ENCODE measurements at regions not wholly inside any gene's neighbourhood (a gene's known extent, or its start where the extent isn't known, plus 50 kb on each side); places are given as distances from the start of the nearest gene placed in this dataset.

- Histone ChIP-seq H3K9ac (ENCODE audit: insufficient read length, low read depth) (no peak overlapping the region), H3K4me1 (ENCODE audit: insufficient read depth, insufficient read length) (no peaks in the 10 kb centered on the region), H3K36me3 (ENCODE audit: insufficient read depth, insufficient read length, low read length) (no peaks in the 10 kb centered on the region), H3K9me3 (ENCODE audit: insufficient read depth, low read length) (no peaks in the 10 kb centered on the region), H3K27me3 (ENCODE audit: insufficient read depth, insufficient read length) (no peaks in the 10 kb centered on the region), H3K4me3 (ENCODE audit: insufficient read length, low read depth) (no peak overlapping the region)
- TF ChIP-seq SUZ12 (IDR thresholded peaks at IDR 0.05; ENCODE audit: extremely low read depth, insufficient read depth, insufficient read length), result no peak
- no peak for TF ChIP-seq ZNF274 (IDR thresholded peaks at IDR 0.05; ENCODE audit: low read depth, low read length)
- DNase-seq (ENCODE audit: low read depth, low spot score), result no peak
Measured at GRCh38 chr9:111195766-111196165, 134.3 kb downstream of the OR2K2 start.

- Histone ChIP-seq H3K36me3 (ENCODE audit: insufficient read depth, insufficient read length, low read length) (no peaks in the 10 kb centered on the region), H3K4me1 (ENCODE audit: insufficient read depth, insufficient read length) (no peaks in the 10 kb centered on the region), H3K4me3 (ENCODE audit: insufficient read length, low read depth) (no peak overlapping the region), H3K9ac (ENCODE audit: insufficient read length, low read depth) (no peak overlapping the region), H3K9me3 (ENCODE audit: insufficient read depth, low read length) (no peaks in the 10 kb centered on the region), H3K27me3 (ENCODE audit: insufficient read depth, insufficient read length) (no peaks in the 10 kb centered on the region)
- no peak for DNase-seq (ENCODE audit: low read depth, low spot score)
- TF ChIP-seq ZNF274 (IDR thresholded peaks at IDR 0.05; ENCODE audit: low read depth, low read length) (no peak), SUZ12 (IDR thresholded peaks at IDR 0.05; ENCODE audit: extremely low read depth, insufficient read depth, insufficient read length) (no peak), YY1 (IDR thresholded peaks at IDR 0.05; ENCODE audit: insufficient read depth, insufficient read length) (no peak)
Measured at GRCh38 chr9:111193095-111193494, 136.9 kb downstream of the OR2K2 start.

- no peaks in the 10 kb centered on the region for H3K4me1 ChIP-seq (ENCODE audit: insufficient read depth, insufficient read length)
- no peak overlapping the region for H3K4me3 ChIP-seq (ENCODE audit: insufficient read length, low read depth)
- TF ChIP-seq ZNF274 (IDR thresholded peaks at IDR 0.05; ENCODE audit: low read depth, low read length), result no peak
- no peak for TF ChIP-seq YY1 (IDR thresholded peaks at IDR 0.05; ENCODE audit: insufficient read depth, insufficient read length)
- no peak for TF ChIP-seq SUZ12 (IDR thresholded peaks at IDR 0.05; ENCODE audit: extremely low read depth, insufficient read depth, insufficient read length)
- no peaks in the 10 kb centered on the region for H3K27me3 ChIP-seq (ENCODE audit: insufficient read depth, insufficient read length)
- no peak overlapping the region for H3K9ac ChIP-seq (ENCODE audit: insufficient read length, low read depth)
- no peak for DNase-seq (ENCODE audit: low read depth, low spot score)
- H3K36me3 ChIP-seq (ENCODE audit: insufficient read depth, insufficient read length, low read length), result no peaks in the 10 kb centered on the region
- no peaks in the 10 kb centered on the region for H3K9me3 ChIP-seq (ENCODE audit: insufficient read depth, low read length)
Measured at GRCh38 chr9:111192650-111193049, 137.4 kb downstream of the OR2K2 start.

GRCh38 chr9:111190347-111190746 is 139.7 kb downstream of the OR2K2 start:
- Histone ChIP-seq H3K4me3 (ENCODE audit: insufficient read length, low read depth) (no peak overlapping the region), H3K36me3 (ENCODE audit: insufficient read depth, insufficient read length, low read length) (no peaks in the 10 kb centered on the region), H3K27me3 (ENCODE audit: insufficient read depth, insufficient read length) (no peaks in the 10 kb centered on the region), H3K9ac (ENCODE audit: insufficient read length, low read depth) (no peak overlapping the region), H3K4me1 (ENCODE audit: insufficient read depth, insufficient read length) (no peaks in the 10 kb centered on the region), H3K9me3 (ENCODE audit: insufficient read depth, low read length) (no peaks in the 10 kb centered on the region)
- no peak for DNase-seq (ENCODE audit: low read depth, low spot score)
- TF ChIP-seq SUZ12 (IDR thresholded peaks at IDR 0.05; ENCODE audit: extremely low read depth, insufficient read depth, insufficient read length), result no peak
- no peak for TF ChIP-seq ZNF274 (IDR thresholded peaks at IDR 0.05; ENCODE audit: low read depth, low read length)
- no peak for TF ChIP-seq YY1 (IDR thresholded peaks at IDR 0.05; ENCODE audit: insufficient read depth, insufficient read length)

GRCh38 chr9:111187376-111187775 is 142.6 kb downstream of the OR2K2 start:
- DNase-seq (ENCODE audit: low read depth, low spot score), result no peak

GRCh38 chr9:111186021-111186530 is 143.9 kb downstream of the OR2K2 start:
- no peaks in the 10 kb centered on the region for H3K36me3 ChIP-seq (ENCODE audit: insufficient read depth, insufficient read length, low read length)
- H3K4me3 ChIP-seq (ENCODE audit: insufficient read length, low read depth), result no peak overlapping the region
- no peaks in the 10 kb centered on the region for H3K4me1 ChIP-seq (ENCODE audit: insufficient read depth, insufficient read length)
- H3K9me3 ChIP-seq (ENCODE audit: insufficient read depth, low read length), result no peaks in the 10 kb centered on the region
- TF ChIP-seq SUZ12 (IDR thresholded peaks at IDR 0.05; ENCODE audit: extremely low read depth, insufficient read depth, insufficient read length), result no peak
- TF ChIP-seq YY1 (IDR thresholded peaks at IDR 0.05; ENCODE audit: insufficient read depth, insufficient read length), result no peak
- no peak for TF ChIP-seq ZNF274 (IDR thresholded peaks at IDR 0.05; ENCODE audit: low read depth, low read length)
- H3K27me3 ChIP-seq (ENCODE audit: insufficient read depth, insufficient read length), result no peaks in the 10 kb centered on the region
- no peak for DNase-seq (ENCODE audit: low read depth, low spot score)
- no peak overlapping the region for H3K9ac ChIP-seq (ENCODE audit: insufficient read length, low read depth)

More at GRCh38 chr9:111187376-111187775, 142.6 kb downstream of the OR2K2 start:
- Histone ChIP-seq H3K9me3 (ENCODE audit: insufficient read depth, low read length) (no peaks in the 10 kb centered on the region), H3K27me3 (ENCODE audit: insufficient read depth, insufficient read length) (no peaks in the 10 kb centered on the region), H3K9ac (ENCODE audit: insufficient read length, low read depth) (no peak overlapping the region), H3K36me3 (ENCODE audit: insufficient read depth, insufficient read length, low read length) (no peaks in the 10 kb centered on the region), H3K4me3 (ENCODE audit: insufficient read length, low read depth) (no peak overlapping the region), H3K4me1 (ENCODE audit: insufficient read depth, insufficient read length) (no peaks in the 10 kb centered on the region)
- TF ChIP-seq SUZ12 (IDR thresholded peaks at IDR 0.05; ENCODE audit: extremely low read depth, insufficient read depth, insufficient read length) (no peak), ZNF274 (IDR thresholded peaks at IDR 0.05; ENCODE audit: low read depth, low read length) (no peak), YY1 (IDR thresholded peaks at IDR 0.05; ENCODE audit: insufficient read depth, insufficient read length) (no peak)

GRCh38 chr9:111180811-111181210 is 142.5 kb upstream of the LPAR1 start:
- Histone ChIP-seq H3K9me3 (ENCODE audit: insufficient read depth, low read length) (no peaks in the 10 kb centered on the region), H3K4me1 (ENCODE audit: insufficient read depth, insufficient read length) (no peaks in the 10 kb centered on the region), H3K27me3 (ENCODE audit: insufficient read depth, insufficient read length) (no peaks in the 10 kb centered on the region), H3K4me3 (ENCODE audit: insufficient read length, low read depth) (no peak overlapping the region), H3K9ac (ENCODE audit: insufficient read length, low read depth) (no peak overlapping the region), H3K36me3 (ENCODE audit: insufficient read depth, insufficient read length, low read length) (no peaks in the 10 kb centered on the region)
- DNase-seq (ENCODE audit: low read depth, low spot score), result no peak
- TF ChIP-seq YY1 (IDR thresholded peaks at IDR 0.05; ENCODE audit: insufficient read depth, insufficient read length) (no peak), ZNF274 (IDR thresholded peaks at IDR 0.05; ENCODE audit: low read depth, low read length) (no peak), SUZ12 (IDR thresholded peaks at IDR 0.05; ENCODE audit: extremely low read depth, insufficient read depth, insufficient read length) (no peak)

Measured in NT2/D1 (cell line).